SU-DHL-6 (cell line): ENCODE measurements at regions not wholly inside any gene's neighbourhood (a gene's known extent, or its start where the extent isn't known, plus 50 kb on each side); places are given as distances from the start of the nearest gene placed in this dataset.

Source experiments
- H2AFZ ChIP-seq: fragments of 200-600 bp; sonication (generic); 2 replicates; pipeline ENCODE4 v1.6.1; 2014; ENCODE audit warnings: low read depth, mild to moderate bottlenecking, moderate library complexity, mixed read lengths, antibody characterized with exemption, low read length; ENCODE audit not compliant: severe bottlenecking
- H3F3A ChIP-seq: fragments of 200-600 bp; shearing (Covaris generic); 2 replicates; pipeline ENCODE4 v1.6.0; 2016; ENCODE audit warnings: antibody characterized with exemption, mild to moderate bottlenecking; ENCODE audit not compliant: insufficient read depth
- H3K27ac ChIP-seq: fragments of 200-600 bp; sonication (generic); 2 replicates; pipeline ENCODE4 v1.5.1; 2016; ENCODE audit warnings: low read depth, mild to moderate bottlenecking, low read length, moderate library complexity, mixed read lengths
- H3K27me3 ChIP-seq: fragments of 200-600 bp; sonication (generic), shearing (Covaris generic); 2 replicates; pipeline ENCODE4 v1.6.0; 2014; ENCODE audit warnings: mild to moderate bottlenecking, low read length
- H3K36me3 ChIP-seq: fragments of 200-600 bp; sonication (generic); 2 replicates; pipeline ENCODE4 v1.6.1; 2014; ENCODE audit warnings: mild to moderate bottlenecking, low read length, mixed read lengths
- H3K4me2 ChIP-seq: fragments of 300-600, 200-600 bp; shearing (Covaris generic), sonication (generic); 2 replicates; pipeline ENCODE4 v1.6.0; 2014; ENCODE audit warnings: low read length, low read depth, mild to moderate bottlenecking; ENCODE audit not compliant: poor library complexity, severe bottlenecking
- H3K4me3 ChIP-seq: fragments of 200-600 bp; sonication (generic); 2 replicates; pipeline ENCODE4 v1.5.1; 2014; ENCODE audit warnings: antibody characterized with exemption, low read length, mild to moderate bottlenecking, mixed read lengths; ENCODE audit not compliant: insufficient read depth, poor library complexity, severe bottlenecking
- H3K79me2 ChIP-seq: fragments of 200-600 bp; sonication (generic); 2 replicates; pipeline ENCODE4 v1.6.1; 2014; ENCODE audit warnings: mild to moderate bottlenecking, low read length, moderate library complexity; ENCODE audit not compliant: insufficient read depth
- H3K9ac ChIP-seq: fragments of 200-600 bp; sonication (generic); 2 replicates; pipeline ENCODE4 v1.7.0; 2014; ENCODE audit warnings: mild to moderate bottlenecking, low read length
- H3K9me2 ChIP-seq: fragments of 200-600 bp; sonication (generic); replicated peaks from 2 replicates; pipeline ENCODE4 v1.6.1; 2014; ENCODE audit warnings: low read length; ENCODE audit not compliant: insufficient read depth
- H3K9me3 ChIP-seq: fragments of 200-600 bp; sonication (generic); 2 replicates; pipeline ENCODE4 v1.6.1; 2014; ENCODE audit warnings: low read length, mixed read lengths; ENCODE audit not compliant: insufficient read depth
- H4K20me1 ChIP-seq: fragments of 200-600 bp; sonication (generic); 2 replicates; pipeline ENCODE4 v1.6.1; 2014; ENCODE audit warnings: low read depth, mild to moderate bottlenecking, antibody characterized with exemption, low read length, moderate library complexity, mixed read lengths
- EZH2phosphoT487 ChIP-seq: fragments of 200-600 bp; sonication (generic), shearing (Covaris generic); conservative IDR thresholded peaks from 2 replicates; pipeline ENCODE4 v1.6.1; 2018; ENCODE audit warnings: mild to moderate bottlenecking, antibody characterized with exemption, low read length, moderate library complexity, mixed read lengths
- TF ChIP-seq, protein P1 (sequence below): fragments of 200-600 bp; sonication (generic); IDR thresholded peaks from one replicate; pipeline ENCODE4 v1.5.1; 2017; ENCODE audit warnings: antibody characterized with exemption, mild to moderate bottlenecking, low read length, moderate library complexity; ENCODE audit not compliant: insufficient read depth, poor library complexity, severe bottlenecking

GRCh38 chr3:118511402-118511801 is 523.2 kb downstream of the IGSF11 start:
- no peaks in the 10 kb centered on the region for H3K36me3 ChIP-seq
- no peaks in the 10 kb centered on the region for H3F3A ChIP-seq
- no peaks in the 10 kb centered on the region for H3K27me3 ChIP-seq
- no peak overlapping the region for H3K9ac ChIP-seq
- no peaks in the 10 kb centered on the region for H3K9me3 ChIP-seq
- H2AFZ ChIP-seq = no peak overlapping the region
- no peak overlapping the region for H3K27ac ChIP-seq
- H3K9me2 ChIP-seq = no peaks in the 10 kb centered on the region
- no peaks in the 10 kb centered on the region for H3K79me2 ChIP-seq
- H4K20me1 ChIP-seq = no peaks in the 10 kb centered on the region
- no peak overlapping the region for H3K4me3 ChIP-seq
- TF ChIP-seq, protein P1, sequence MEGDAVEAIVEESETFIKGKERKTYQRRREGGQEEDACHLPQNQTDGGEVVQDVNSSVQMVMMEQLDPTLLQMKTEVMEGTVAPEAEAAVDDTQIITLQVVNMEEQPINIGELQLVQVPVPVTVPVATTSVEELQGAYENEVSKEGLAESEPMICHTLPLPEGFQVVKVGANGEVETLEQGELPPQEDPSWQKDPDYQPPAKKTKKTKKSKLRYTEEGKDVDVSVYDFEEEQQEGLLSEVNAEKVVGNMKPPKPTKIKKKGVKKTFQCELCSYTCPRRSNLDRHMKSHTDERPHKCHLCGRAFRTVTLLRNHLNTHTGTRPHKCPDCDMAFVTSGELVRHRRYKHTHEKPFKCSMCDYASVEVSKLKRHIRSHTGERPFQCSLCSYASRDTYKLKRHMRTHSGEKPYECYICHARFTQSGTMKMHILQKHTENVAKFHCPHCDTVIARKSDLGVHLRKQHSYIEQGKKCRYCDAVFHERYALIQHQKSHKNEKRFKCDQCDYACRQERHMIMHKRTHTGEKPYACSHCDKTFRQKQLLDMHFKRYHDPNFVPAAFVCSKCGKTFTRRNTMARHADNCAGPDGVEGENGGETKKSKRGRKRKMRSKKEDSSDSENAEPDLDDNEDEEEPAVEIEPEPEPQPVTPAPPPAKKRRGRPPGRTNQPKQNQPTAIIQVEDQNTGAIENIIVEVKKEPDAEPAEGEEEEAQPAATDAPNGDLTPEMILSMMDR = no peak
- TF ChIP-seq EZH2phosphoT487 = no peak
- no peak overlapping the region for H3K4me2 ChIP-seq

- Histone ChIP-seq H3K4me2 (no peak overlapping the region), H3K9me2 (no peaks in the 10 kb centered on the region), H3K36me3 (no peaks in the 10 kb centered on the region), H4K20me1 (no peaks in the 10 kb centered on the region), H3K27ac (no peak overlapping the region), H3K9me3 (no peaks in the 10 kb centered on the region), H3K4me3 (no peak overlapping the region), H3K9ac (no peak overlapping the region), H3F3A (no peaks in the 10 kb centered on the region), H2AFZ (no peak overlapping the region), H3K27me3 (no peaks in the 10 kb centered on the region), H3K79me2 (no peaks in the 10 kb centered on the region)
- TF ChIP-seq, protein P1 = no peak
- TF ChIP-seq EZH2phosphoT487 = no peak
These were observed 522.3 kb downstream of the IGSF11 start for GRCh38 chr3:118512301-118512700.

GRCh38 chr3:118525077-118525476 is 509.6 kb downstream of the IGSF11 start:
- H3K4me3 ChIP-seq = no peak overlapping the region
- no peaks in the 10 kb centered on the region for H4K20me1 ChIP-seq
- no peaks in the 10 kb centered on the region for H3K36me3 ChIP-seq
- H3K9me2 ChIP-seq = no peaks in the 10 kb centered on the region
- TF ChIP-seq, protein P1 = no peak
- TF ChIP-seq EZH2phosphoT487 = no peak
- no peaks in the 10 kb centered on the region for H3K79me2 ChIP-seq
- no peak overlapping the region for H3K27ac ChIP-seq
- H3K9me3 ChIP-seq = no peaks in the 10 kb centered on the region
- no peak overlapping the region for H3K4me2 ChIP-seq
- no peaks in the 10 kb centered on the region for H3K27me3 ChIP-seq
- no peak overlapping the region for H3K9ac ChIP-seq
- no peaks in the 10 kb centered on the region for H3F3A ChIP-seq
- H2AFZ ChIP-seq = no peak overlapping the region
